NCI-H1436 (cell line): ENCODE measurements at regions not wholly inside any gene's neighbourhood (a gene's known extent, or its start where the extent isn't known, plus 50 kb on each side); places are given as distances from the start of the nearest gene placed in this dataset.

Source experiments
- DNase-seq: peaks from one replicate; lab custom pipeline; 2025; lab: John Stamatoyannopoulos, UW

- no peak for DNase-seq
Observed at GRCh38 chr10:131635564-131636015, 265.2 kb upstream of the PPP2R2D start.

DNA sequence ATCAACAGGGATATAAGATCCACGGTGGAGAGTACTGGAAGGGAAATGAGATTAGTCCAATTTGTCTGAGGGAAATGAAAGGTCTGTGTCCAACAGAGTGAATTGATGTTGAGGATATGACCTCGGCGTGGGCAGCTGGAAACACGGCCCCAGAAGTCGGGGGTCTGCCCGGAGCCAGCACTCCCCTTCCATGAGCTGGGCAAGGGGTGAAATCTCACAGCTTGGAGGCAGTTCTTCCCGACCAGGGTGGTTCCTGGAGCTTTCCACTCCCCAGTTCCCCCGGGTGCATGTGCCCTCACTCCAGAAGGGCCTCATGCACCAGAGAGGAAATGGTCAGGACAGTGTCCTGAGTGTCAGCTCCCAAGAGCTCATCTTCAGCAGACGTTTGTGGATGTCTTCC lies 264.7 kb upstream of the PPP2R2D start:
- DNase-seq: no peak

DNA sequence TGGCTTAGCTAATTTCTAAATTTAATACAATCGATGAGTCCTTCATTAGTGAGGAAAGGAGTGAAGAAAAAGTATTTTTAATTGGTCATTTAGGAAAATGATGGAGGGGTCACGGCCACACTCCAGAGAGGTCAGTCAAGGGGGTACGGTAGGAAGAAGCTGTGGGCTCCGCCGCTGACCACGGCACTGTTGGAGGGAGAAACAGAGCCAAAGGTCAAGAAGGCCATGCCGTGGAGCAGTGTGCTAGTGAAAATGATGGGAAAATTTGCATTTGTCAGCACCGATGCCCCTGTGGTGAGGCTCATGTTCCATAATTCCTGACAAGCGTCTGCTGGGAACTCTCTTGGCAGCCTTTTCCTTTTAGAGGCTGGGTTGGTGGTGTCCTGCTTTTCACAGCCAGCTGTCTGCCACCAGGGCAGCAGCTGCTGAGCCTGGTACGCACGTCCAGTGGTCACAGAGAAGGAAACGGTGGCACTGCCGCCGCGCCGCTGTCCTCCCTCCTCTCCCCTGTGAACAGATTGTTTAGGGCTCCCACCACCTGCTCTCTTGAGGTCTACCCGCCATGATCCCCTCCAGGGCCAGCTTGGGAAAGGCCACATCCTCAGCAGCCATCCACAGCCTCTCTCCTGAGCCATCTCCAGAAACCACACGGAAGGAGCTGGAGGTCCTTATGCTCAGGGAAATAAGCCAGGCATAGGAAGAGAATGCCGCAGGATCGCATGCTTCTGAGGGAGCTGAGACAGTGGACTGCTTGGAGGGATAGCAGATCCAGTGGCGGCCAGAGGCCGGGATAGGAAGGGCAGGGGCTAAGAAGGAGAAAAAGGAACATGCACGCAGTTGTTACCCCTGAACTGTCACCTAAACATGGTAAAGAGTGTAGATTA lies 263.7 kb upstream of the PPP2R2D start:
- DNase-seq: no peak

GRCh38 chr10:131638049-131638879 lies 262.5 kb upstream of the PPP2R2D start:
- no peak for DNase-seq

- DNase-seq: no peak
Observed at GRCh38 chr10:131638880-131639278, 261.9 kb upstream of the PPP2R2D start.

- no peak for DNase-seq
Observed at GRCh38 chr10:131640045-131640644, 260.7 kb upstream of the PPP2R2D start.

DNA sequence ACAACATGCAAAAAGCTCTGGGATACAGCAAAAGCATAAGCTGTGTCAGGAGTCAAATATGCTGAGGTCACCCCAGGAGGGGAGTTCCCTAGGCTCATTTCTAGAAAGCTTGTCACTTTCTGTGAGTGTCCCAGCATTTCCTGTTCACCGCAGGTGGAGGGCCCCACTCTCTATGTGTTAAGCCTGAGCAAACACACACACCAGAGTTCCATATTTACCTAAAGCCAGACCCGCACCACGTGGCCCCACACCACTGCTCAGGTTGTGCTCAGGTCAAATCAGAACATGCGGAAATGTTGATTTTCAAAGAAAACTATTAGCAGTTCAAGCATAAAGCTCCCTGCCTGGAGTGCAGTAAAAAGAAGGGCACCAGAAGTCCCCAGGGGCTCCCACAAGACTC lies 259.6 kb upstream of the PPP2R2D start:
- no peak for DNase-seq

DNA sequence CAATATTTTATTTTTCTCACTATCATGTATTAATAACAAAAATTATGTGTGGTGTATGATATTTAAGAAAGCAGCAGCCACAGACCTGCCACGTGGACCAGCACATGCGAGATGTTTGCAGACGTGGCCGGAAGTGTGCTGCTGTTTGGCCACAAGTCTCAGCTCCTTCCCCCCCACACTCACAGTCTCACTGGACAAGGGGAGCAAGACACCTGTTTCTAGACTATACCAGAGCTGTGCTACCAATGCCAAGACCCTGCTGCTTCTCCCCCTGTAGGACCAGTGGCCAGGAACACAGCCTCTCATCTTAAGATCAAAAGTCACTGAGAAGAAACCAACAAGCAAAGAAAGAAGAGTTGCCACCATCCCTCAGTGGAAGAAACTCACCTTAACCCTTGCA lies 258.9 kb upstream of the PPP2R2D start:
- no peak for DNase-seq

- DNase-seq: no peak
Observed at GRCh38 chr10:131642966-131643365, 257.8 kb upstream of the PPP2R2D start.

DNA sequence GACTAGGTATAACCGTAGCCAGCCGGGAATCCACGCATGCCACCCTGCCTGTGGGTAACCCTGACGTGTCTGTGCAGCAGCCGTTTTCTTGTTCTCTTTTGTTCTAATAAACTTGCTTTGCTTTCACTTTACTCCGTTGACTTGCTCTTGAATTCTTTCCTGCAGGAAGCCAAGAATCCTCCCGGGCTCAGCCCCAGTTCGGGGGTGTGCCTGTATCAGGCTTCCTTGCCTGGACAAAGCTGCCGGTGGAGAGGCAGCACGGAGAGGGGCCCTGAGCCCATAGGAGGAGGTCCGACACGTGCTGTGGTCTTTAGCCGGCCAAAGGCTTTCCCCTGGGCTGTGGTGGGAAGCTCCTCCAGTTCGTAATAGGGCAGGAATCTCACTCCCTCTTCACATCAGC lies 256.5 kb upstream of the PPP2R2D start:
- no peak for DNase-seq

DNA sequence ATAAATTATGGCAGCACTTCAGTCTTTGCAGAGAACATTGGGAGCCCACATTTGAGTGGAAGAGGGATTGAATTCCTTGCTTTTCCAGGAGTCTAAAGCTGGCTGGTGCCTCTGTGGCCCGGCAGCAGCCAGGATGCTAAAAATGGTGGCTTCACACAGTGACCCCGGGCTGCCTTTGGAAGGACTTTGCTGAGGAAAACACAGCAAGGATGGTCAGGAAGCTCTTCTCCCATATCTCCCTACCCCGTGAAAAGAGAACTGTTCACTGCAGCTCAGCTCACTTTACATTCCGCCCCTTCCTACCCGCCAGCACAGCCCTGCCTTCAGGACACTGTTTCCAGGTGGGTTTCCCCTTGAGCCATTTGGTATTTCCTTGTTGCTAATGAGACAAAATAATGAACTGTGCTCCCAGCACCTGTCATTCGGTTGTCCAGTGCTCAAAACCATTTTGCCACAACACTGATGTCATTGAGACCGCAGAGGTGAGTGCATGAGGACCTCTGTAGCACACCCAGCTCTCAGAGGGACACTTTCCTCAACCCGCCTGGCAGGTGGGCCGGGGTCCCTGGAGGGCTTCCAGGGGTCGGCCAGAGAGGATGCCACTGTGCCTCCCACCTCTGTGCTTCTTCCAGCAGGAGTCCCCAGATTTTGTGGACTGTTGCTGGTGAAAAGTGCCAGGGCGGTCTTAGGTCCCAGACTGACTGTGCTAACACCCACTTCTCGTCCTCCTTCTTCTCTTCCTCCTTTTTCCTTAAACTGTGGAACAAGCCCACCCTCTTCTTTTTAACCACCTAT lies 255.7 kb upstream of the PPP2R2D start:
- DNase-seq: no peak

GRCh38 chr10:131645756-131646155 lies 255.1 kb upstream of the PPP2R2D start:
- DNase-seq: no peak

DNA sequence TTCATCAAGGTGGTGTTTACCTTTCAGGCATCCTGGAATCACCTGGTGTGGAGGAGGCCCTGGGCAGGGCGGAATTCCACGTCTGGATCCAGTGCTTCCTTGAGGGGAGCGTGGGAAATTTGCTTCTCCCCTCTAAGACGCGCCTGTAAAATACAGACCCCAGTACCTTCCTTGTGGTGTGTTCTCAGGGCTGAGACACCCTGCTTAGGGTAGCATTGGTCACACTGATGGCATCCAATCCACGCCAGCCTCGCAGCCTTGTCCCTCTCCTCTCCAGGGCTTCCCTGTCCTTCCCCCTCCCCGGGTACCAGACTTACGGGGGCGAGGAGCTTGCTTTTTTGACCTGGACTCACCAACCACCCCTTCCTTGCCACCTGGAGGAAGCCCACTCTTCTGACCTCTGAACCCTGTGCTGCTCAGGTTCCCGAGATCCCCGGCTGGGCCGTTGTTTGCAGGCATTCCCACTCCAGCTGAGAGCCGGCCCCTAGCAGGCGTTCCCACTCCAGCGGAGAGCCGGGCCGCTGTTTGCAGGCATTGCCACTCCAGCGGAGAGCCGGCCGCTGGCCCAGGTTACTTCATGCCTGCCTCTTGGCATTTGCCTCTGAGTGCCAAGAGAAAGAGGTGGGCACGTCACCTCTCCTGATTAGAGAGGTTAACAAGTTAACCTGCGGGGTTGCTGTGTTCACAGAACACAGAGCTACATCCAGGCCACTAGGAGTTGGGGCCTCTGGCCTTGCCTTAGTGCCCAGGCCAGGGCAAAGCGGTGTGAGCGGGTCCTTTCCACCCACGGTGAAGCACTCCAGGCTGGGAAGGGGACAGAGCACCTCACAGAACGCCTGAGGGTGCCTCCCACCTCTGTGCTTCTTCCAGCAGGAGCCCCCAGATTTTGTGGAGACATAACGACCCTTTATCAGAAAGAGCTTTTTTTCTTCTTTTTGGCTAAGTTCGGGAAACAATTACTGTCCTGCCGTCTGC lies 254.0 kb upstream of the PPP2R2D start:
- DNase-seq: no peak

- DNase-seq: no peak
Observed at GRCh38 chr10:131647789-131648188, 253.0 kb upstream of the PPP2R2D start.

- no peak for DNase-seq
Observed at GRCh38 chr10:131648386-131649020, 252.3 kb upstream of the PPP2R2D start.

GRCh38 chr10:131649617-131650016 lies 251.2 kb upstream of the PPP2R2D start:
- DNase-seq: no peak

DNA sequence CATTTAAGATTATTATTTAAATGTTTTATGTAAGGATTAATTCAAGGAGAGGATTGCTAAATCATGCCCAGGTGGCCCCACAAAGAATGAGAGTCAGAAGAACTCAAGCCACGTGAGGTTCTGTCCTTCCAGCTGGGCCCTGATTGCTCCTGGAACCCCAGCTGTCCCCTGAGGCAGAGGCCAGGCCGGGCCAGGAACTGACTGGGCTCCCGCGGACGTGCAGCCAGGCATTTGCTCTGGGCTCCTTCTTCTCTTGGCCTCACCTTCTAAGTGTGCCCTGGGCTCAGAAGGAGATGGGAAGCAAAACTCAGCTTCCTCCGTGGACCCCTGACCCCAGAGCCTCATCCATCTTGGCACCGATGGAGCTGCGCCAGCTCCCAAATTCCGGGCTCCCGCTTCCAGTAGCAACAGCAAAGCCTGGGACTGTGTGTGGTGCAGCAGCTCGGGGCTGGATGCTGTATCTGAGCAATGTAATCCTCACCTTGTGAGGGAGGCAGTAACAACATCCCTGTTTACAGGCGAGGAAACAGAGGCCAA lies 250.6 kb upstream of the PPP2R2D start:
- no peak for DNase-seq

DNA sequence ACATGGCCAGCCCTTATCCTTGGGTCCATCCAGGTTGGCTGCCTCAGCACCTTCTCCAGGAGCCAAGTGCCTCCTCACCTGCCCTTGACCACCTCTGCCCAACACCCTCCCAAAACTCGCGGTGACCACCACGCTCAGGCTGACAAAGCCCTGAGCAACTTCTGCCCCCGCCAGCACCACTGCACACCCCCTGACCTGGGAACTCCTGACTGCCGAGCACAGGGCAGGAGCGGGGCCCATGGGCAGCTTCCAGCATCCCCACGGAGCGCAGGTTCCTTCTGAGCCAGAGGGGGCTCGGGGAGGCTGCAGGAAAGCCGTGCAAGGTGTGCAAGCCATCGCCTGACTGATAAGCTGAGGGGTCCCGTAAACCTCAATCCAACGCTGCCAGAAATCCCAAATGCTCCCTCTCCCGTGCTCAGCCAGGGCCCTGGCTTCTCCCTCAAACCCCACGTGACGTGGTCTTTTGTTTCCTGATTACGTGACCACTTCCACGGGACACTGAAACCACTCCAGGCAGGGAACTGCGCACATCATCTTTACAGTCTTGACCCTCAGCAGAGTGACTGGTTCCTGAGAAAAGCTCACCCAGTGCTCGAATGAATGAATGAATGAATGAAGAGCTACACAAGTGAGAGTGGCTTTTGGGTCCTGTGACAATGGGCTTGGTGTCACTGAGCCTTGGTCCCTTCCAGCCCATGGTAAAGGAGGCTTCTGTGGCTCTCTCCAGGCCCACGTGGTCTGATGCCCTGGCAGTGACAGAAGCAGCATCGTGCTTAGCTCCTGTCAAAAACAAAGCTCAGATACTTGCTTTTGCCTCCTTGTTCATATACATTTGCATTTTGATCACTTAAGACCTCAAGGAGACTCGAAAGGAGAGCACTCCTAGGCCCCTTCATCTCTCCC lies 249.8 kb upstream of the PPP2R2D start:
- no peak for DNase-seq
